ENCODE measurements at regions not wholly inside any gene's neighbourhood (a gene's known extent, or its start where the extent isn't known, plus 50 kb on each side); places are given as distances from the start of the nearest gene placed in this dataset.
A peak's percentile ranks its signal among the peaks of the same experiment; 100 is the strongest.
"Not testable (repeated sequence)": the region's sequence is repeated elsewhere in the genome, so short reads cannot be mapped to it uniquely, and the experiment has no call there.

DNA sequence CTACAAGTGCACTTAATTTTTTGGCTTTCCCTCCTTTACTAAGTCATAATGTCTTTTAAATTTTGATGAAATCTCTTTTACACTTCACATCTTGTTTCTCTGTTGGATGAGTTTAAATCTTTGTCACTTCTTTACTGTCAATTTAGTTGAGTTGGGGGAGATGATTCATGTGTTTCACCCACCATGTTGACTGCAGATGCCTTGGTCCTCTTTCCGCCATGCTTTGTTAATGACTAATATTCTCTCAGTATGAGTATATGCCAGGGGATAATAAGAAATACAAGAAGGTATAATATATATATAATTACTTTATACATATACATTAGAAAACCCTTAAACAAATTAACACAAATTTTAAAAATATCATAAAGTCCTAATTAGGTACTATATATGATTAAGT, 149.7 kb upstream of the SPRED1 start:
- no peak for DNase-seq (ENCODE audit: low spot score)
- intact Hi-C loops (cut with DNase I), result no loop called here

DNA sequence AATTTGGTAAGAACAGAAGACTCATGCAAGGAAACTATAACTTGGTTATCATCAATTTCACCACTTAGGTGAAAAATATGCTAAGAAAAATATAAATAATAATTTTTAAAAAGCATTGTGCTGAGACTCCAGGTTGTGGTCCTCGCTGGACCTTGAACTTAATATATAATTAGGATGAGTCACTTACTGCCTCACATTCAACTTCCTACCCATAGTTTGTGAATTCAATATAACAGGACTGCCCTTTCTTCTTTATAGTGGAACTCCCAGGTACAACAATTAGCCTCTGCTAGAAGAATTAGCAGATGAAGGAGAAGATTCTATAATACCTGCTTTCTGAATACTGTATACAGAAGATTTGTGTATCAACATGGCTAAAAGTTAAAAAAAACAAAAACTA, 149.1 kb upstream of the SPRED1 start:
- DNase-seq (ENCODE audit: low spot score), result no peak
- intact Hi-C loops (cut with DNase I), result no loop called here

DNA sequence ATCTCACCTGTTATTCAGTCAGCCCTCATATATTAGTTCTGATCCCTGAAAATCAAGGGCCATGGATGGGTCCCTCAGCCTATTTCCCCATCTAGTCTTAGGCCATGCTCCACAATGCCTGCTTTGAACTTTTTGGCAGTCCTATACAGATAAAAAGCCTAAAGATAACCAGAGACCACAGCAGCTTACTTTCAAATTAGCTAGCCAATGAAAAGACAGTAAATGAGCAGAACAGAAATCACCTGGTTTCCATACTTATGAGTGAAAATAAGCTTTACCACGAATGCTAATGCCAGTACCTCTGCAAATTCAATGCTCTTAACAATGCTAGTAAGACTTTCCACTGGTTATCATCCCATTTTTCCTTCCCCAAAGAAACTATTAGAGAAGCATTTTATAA, 141.6 kb upstream of the SPRED1 start:
- intact Hi-C loops (cut with DNase I), result no loop called here
- DNase-seq (ENCODE audit: low spot score), result no peak

DNA sequence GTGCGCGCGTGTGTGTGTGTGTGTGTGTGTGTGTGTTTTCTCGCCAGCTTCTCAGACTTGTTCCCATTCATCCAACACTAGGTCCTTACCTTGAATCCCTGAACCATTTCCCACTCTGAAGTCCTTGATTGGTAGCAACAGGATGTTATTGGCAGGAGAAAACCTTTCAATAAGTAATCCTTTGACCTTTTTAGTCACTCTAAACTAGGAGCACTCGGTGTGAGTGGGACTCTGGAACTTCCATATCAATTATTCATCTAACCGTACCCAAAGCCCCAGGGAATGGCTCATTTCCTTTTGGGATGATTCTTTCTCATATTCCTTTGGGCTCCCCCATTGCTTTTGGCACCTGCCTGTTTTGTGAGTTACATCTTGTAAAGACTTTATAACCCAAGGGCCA, 140.2 kb upstream of the SPRED1 start:
- DNase-seq (ENCODE audit: low spot score), result no peak
- intact Hi-C loops (cut with DNase I), result no loop called here

DNA sequence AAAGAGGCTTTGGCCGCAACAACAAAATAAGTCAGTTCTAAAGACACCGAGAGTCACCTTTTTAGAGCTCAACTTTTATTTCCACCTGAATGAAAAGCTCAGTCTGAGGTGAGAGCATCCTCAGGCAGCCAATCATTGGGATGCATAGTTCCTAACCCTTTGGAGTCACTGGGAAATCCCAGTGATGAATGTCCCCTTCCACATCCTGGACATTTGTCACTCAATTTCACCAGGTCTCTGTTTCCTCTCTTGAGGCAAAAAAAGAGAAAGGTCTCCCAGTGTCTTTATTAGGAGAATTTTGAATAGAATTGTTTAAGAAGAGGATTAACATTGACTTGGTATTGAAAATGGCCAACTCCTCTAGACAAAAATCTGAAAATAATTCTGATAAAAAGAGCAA, 137.5 kb upstream of the SPRED1 start:
- DNase-seq (ENCODE audit: low spot score), result no peak
- intact Hi-C loops (cut with DNase I), result no loop called here

DNA sequence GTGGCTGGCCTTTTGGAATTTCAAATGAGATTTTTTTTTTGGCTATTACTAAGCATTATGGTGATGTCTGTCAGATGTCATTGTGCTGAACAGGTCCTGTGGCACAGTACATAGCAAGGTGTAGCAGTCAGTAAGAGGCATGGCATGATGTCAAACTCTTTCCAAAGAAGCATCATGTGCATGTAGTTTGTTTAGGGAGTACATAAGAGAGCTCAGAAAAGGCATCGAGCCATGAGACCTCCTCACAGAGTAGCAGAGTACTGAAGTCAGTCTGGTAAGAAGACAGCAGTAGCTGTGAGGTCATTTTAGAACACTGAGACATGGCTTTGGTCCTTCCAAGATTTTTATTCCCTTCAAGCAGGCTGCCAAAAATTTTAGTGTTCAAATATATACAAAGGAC, 134.9 kb upstream of the SPRED1 start:
- DNase-seq (ENCODE audit: low spot score), result no peak
- intact Hi-C loops (cut with DNase I), result no loop called here

DNA sequence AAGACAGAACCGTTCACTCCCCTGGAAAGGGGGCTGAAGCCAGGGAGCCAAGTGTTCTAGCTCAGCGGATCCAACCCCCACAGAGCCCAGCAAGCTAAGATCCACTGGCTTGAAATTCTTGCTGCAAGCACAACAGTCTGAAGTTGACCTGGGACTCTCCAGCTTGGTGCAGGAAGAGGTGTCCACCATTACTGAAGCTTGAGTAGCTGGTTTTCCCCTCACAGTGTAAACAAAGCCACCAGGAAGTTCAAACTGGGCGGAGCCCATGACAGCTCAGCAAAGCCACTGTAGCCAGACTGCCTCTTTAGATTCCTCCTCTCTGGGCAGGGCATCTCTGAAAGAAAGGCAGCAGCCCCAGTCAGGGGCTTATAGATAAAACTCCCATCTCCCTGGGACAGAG, 132.8 kb upstream of the SPRED1 start:
- DNase-seq (ENCODE audit: low spot score); intact Hi-C loops (cut with DNase I): not testable (repeated sequence)

DNA sequence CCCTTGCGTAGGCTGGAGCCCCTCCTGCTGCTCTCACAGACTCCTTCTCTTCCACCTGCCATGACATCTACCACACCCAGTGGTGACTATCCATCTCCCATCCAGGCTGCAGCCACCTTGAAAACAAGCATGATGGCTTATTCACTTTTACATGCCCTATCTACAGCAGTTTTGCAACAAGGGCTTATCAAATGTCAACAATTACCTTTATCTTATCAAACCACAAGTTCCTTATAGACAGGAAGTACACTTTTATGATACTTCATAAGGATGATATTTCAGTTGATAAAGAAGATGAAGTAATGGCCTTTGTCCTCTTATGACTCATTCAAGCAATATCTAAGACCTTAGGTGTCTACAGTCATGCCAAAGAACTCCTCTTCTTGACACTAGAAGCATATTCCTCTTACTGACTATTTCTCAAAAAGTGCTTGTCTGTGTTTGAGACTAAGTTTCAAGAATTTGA, 125.3 kb upstream of the SPRED1 start:
- DNase-seq (ENCODE audit: low spot score), result no peak
- intact Hi-C loops (cut with DNase I), result loop anchor here in 1 of 2 donors (5.0 kb wide), 1 partner anchor 55 kb away; no protein-coding TSS in a partner anchor

DNA sequence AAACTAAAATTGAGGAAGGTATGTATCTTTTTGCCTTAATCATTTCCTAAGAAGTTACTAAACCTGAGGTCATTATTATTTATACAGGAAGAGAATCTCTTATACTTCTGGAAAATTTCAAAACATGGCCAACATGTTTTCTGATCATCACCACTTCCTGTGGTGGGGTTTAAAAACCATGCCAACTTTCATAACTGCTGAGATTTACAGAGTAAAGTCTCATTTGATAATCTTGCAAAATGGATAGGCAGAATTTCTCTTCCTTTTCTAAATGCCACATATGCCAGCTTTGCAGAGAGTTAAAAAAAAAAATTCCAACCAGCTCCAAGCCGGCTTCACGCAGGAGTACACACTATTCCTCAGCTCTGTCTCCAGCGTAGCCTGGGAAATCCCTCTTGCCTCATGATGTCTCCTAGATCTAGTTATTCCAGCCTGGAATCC, 124.3 kb upstream of the SPRED1 start:
- intact Hi-C loops (cut with DNase I), result loop anchor here in 1 of 2 donors (5.0 kb wide), 1 partner anchor 56 kb away; no protein-coding TSS in a partner anchor
- DNase-seq (ENCODE audit: low spot score), result no peak

DNA sequence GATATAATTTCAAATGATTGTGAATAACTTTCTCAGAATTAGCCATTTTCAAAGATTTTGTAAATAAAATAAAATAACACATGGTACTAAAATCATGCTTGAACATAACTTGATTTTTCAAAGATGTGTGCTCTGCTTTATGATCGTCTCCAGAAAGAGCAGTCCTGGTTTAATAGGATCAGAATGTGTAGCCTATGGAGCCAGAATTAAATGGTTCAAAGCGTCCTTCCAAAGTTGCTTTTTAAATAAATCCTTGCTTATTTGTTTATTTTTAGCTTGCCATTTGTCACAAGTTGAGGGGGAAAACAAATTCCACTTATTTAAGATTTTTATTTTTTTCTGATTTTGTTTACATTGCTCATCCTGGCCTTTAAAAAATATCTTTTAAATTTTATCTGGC, 123.7 kb upstream of the SPRED1 start:
- DNase-seq (ENCODE audit: low spot score), result no peak
- intact Hi-C loops (cut with DNase I), result loop anchor here in 1 of 2 donors (5.0 kb wide), 1 partner anchor 57 kb away; no protein-coding TSS in a partner anchor

DNA sequence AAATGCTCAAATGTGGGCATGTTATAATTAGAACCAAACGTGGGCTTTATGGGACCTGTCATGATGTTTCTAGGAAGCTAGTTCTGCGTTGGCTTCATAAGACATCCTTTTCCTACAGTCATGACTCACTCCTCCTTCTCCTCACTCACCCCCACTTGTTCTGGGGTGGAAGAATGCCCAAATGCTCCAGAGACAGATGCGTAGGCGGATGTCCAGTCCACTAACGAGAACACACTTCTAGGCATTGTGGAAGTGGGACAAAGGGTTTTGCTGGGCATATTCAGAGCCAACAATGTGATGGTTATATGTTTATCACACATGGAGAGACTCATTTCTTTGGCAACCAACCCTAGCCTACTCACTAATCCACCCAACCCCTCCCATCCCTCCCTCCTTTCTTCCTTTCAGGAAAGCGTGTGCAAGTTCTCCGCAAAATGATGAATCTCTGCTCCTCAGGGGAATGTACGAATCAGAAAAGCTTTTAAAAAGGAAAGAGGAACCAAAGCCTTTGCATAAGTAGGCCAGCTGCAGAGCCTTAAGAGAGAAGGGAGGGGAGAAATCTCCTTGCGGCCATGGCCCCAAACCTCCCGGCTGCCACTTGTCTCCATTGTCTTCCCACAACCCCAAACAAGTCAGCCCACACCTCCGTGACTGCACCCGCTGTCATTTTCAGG, 123.0 kb upstream of the SPRED1 start:
- intact Hi-C loops (cut with DNase I), result loop anchor here in 1 of 2 donors (5.0 kb wide), 2 partner anchors 57 to 123 kb away; partner anchors contain the start of gene SPRED1
- peak; percentile 90 for DNase-seq (ENCODE audit: low spot score)

DNA sequence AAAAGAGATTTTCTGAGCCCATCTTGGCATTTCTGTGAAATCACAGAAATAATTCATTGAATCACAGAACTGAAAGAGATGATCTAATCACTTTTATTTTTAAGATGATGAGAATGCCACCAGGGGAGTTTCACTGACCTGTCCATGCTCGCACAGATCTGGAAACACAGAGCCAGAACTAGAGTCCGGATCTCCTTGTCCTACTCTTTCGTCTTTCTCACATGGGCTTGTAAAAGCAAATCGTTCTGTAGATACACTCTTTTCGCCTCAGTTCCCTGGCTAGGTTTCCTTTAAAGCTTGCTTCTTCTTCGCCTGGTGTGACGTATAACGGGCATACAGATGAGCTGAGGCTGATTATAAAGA, 122.5 kb upstream of the SPRED1 start:
- intact Hi-C loops (cut with DNase I), result loop anchor here in 1 of 2 donors (5.0 kb wide), 1 partner anchor 122 kb away; the partner anchor contains the start of gene SPRED1
- no peak for DNase-seq (ENCODE audit: low spot score)

DNA sequence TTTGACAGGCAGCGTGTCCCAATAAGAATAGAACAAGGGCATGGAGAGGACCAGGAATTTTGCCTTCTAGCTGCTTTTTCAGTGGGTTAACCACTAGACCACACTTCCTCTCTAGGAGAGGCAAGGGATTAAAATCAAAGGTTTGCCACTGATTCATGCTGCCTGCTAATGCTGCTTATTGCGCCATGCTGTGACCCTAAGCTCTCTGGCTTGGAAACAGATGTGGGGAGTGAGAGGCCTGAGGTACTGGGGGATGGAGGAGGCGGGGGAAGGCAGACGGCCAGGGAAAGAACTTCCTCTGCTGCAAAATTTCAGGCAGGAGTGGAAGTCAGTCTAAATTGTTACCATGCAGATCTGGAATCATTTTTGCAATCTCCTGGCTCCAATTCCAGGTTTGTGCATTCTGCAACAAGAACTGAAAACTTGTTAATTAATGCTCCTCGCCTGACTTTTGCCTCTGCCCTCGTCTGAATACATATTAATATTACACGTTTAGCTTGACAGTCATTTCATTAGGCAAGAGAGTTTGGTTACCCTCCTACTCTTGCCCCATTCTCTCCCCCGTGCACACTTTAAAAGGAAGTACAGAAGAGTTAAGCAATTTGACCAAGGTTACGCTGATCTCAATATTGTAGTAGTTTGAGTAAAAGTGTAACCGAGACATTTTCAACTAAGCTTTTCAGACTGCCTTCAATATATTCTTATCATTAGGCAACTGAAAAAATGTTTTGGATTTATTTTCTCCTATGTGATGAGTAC, 121.7 kb upstream of the SPRED1 start:
- intact Hi-C loops (cut with DNase I), result loop anchor here in 1 of 2 donors (5.0 kb wide), 1 partner anchor 121 kb away; the partner anchor contains the start of gene SPRED1
- DNase-seq (ENCODE audit: low spot score), result peak; percentile 96

DNA sequence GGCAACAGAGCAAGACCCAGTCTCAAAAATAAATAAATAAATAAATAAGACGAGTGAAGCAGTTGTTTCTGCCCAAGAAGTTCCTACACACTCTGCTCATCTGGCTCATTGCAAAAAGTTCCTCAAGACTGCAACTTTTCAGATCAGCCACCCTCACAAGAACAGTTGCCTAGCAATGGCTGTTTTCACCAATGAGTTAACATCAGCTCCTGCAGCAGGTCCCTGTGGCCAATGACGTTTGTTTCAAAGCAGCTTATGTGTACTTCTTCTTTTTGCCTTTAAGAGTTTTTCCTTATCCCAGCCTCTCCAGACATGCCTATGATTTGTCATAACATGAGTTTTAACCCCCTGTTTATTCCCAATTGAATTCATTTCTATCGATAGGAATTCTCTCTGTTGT, 118.4 kb upstream of the SPRED1 start:
- intact Hi-C loops (cut with DNase I), result loop anchor here in 1 of 2 donors (5.0 kb wide), 1 partner anchor 118 kb away; the partner anchor contains the start of gene SPRED1

DNA sequence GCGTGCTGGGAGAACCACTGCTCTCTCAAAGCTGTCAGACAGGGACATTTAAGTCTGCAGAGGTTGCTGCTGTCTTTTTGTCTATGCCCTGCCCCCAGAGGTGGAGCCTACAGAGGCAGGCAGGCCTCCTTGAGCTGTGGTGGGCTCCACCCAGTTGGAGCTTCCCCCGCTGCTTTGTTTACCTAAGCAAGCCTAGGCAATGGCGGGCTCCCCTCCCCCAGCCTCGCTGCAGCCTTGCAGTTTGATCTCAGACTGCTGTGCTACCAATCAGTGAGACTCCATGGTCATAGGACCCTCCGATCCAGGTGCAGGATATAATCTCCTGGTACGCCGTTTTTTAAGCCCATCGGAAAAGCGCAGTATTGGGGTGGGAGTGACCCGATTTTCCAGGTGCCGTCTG, 110.4 kb upstream of the SPRED1 start:
- DNase-seq (ENCODE audit: low spot score); intact Hi-C loops (cut with DNase I): not testable (repeated sequence)

More for the DNA sequence above, 118.4 kb upstream of the SPRED1 start:
- no peak for DNase-seq (ENCODE audit: low spot score)

DNA sequence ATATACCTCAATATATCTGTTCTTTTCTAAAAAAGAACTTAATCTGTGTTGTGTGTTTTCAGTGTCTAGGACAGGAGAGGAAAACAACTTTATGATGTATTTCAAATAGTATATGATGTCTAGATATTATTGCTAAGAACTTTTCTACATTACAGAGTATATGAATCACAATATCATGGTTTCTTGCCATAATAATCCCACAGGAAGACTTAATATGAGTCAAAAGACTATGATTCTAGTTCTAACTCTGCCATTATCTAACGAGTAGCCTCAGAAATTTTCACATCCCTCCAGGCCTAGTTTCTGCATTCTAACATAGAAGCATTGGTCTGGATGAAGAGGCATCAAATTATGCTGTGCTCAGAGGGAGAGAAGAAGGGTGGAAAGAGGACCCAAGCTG, 107.7 kb upstream of the SPRED1 start:
- no peak for DNase-seq (ENCODE audit: low spot score)
- intact Hi-C loops (cut with DNase I), result no loop called here

DNA sequence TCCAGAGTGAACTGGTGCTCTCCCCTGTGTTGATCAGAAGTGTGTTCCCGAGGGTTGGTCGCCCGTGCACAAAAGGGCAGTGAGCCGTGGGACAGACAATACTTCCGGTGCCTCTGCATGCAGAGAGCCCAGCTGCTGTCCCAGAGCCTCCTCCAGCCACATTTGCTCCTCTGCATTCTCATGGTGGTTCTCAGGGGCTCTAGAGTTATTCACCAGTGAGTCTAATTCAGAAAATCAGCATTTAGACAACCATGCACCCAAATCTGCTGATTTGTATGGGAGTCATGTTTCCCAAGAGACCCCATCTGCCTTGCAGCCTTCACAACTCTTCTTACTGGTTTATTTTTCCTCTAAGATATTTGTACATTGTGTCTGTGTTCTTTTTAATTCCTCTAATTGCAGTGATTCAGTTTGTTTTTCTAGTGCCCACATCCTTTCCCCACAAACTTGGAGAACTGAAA, 107.0 kb upstream of the SPRED1 start:
- no peak for DNase-seq (ENCODE audit: low spot score)
- intact Hi-C loops (cut with DNase I), result no loop called here

DNA sequence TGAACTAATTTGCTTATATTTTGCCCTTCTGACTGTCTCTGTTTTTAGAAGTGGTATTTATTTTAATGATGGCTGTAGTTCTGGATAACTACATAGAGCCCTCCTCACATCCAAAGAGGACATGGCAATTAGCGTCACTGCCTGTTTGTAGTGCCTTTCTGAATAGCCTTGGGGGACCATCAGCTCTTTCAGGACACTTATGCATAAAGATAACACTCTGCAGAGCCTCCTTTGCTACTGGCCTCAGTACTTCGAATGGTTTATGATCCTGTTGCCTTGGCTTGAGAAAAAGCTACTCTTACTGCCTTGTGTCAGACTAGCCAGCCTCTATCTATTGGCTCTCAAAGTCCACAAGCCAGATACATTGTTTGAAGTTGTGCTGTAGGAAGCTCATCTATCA, 105.4 kb upstream of the SPRED1 start:
- DNase-seq (ENCODE audit: low spot score), result no peak
- intact Hi-C loops (cut with DNase I), result no loop called here

DNA sequence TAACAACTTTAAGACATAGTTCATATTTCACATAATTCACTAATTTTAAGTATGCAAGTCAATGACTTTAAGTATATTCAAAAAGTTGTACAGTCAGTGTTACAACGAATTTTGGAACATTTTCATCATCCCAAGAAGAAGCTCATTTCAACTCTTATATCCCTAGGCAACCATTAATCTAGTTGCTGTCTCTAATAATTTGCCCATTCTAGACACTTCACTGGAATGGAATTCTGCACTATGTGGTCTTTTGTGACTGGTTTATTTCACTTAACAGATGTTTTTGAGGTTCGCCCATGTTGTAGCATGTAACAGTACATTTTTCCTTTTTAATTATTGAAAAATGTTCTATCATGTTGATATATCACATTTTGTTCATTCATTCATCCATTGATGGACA, 104.2 kb upstream of the SPRED1 start:
- intact Hi-C loops (cut with DNase I), result no loop called here

DNA sequence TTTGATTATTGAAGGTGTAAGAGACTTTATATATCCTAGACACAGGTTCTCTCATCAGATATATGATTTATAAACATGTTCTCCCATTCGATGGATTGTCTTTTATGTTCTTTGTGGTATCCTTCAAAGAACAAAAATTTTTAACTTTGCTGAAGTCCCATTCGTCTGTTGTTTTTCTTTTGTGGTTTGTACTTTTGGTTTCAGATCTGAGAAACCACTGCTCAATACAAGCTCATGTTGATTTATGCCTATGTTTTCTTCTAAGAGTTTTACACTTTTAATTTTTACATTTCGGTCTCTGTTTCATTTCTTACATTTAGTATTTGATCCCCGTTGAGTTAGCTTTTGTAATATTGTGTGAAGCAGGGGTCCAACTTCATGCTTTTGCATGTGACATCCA, 103.3 kb upstream of the SPRED1 start:
- intact Hi-C loops (cut with DNase I), result no loop called here

More for the DNA sequence above, 104.2 kb upstream of the SPRED1 start:
- no peak for DNase-seq (ENCODE audit: low spot score)

More for the DNA sequence above, 103.3 kb upstream of the SPRED1 start:
- no peak for DNase-seq (ENCODE audit: low spot score)
